Epithelial cell of esophagus (primary cell): ENCODE measurements at regions not wholly inside any gene's neighbourhood (a gene's known extent, or its start where the extent isn't known, plus 50 kb on each side); places are given as distances from the start of the nearest gene placed in this dataset.

ENCODE experiments used
- DNase-seq: peaks from one replicate; pipeline ENCODE4 v3.0.0; 2010; ENCODE audit warnings: low read depth
- H3K4me3 ChIP-seq: 2 replicates; pipeline ENCODE4 v1.5.1; 2011; ENCODE audit warnings: mild to moderate bottlenecking, low read length, control low read depth
- TF ChIP-seq, protein P1 (sequence below): IDR thresholded peaks from 2 replicates; pipeline ENCODE4 v1.5.1; 2011; ENCODE audit warnings: low read depth, mild to moderate bottlenecking, low read length, control low read depth, inconsistent platforms; ENCODE audit not compliant: insufficient read depth; ENCODE audit errors: missing control alignments

DNA sequence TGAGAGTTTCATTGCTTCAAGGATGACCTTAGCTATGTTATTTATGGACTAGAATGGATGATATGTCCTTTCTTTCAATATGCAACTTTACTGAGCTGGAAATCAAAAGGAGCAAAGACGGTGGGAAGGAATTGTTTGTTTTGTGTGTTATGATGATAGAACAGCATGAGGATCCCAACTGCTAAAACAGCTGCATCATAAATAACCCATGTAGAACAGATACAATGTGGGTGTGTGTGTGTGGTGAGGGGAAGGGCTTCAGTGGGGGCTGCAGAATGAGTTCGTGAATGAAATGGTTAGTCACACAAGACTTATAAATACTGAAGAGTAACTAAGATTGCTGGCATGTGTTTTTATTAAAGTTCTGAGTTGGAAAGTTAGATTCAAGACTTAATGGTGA is 80.1 kb downstream of the DACT1 start:
- DNase-seq: no peak
- H3K4me3 ChIP-seq: no peak overlapping the region
- TF ChIP-seq, protein P1, sequence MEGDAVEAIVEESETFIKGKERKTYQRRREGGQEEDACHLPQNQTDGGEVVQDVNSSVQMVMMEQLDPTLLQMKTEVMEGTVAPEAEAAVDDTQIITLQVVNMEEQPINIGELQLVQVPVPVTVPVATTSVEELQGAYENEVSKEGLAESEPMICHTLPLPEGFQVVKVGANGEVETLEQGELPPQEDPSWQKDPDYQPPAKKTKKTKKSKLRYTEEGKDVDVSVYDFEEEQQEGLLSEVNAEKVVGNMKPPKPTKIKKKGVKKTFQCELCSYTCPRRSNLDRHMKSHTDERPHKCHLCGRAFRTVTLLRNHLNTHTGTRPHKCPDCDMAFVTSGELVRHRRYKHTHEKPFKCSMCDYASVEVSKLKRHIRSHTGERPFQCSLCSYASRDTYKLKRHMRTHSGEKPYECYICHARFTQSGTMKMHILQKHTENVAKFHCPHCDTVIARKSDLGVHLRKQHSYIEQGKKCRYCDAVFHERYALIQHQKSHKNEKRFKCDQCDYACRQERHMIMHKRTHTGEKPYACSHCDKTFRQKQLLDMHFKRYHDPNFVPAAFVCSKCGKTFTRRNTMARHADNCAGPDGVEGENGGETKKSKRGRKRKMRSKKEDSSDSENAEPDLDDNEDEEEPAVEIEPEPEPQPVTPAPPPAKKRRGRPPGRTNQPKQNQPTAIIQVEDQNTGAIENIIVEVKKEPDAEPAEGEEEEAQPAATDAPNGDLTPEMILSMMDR: no peak

GRCh38 chr14:58718226-58719205 is 80.8 kb downstream of the DACT1 start:
- TF ChIP-seq, protein P1: no peak
- H3K4me3 ChIP-seq: no peak overlapping the region
- no peak for DNase-seq

- TF ChIP-seq, protein P1: no peak
- H3K4me3 ChIP-seq: no peak overlapping the region
- no peak for DNase-seq
Observed at GRCh38 chr14:58721723-58722122, 84.0 kb downstream of the DACT1 start.

DNA sequence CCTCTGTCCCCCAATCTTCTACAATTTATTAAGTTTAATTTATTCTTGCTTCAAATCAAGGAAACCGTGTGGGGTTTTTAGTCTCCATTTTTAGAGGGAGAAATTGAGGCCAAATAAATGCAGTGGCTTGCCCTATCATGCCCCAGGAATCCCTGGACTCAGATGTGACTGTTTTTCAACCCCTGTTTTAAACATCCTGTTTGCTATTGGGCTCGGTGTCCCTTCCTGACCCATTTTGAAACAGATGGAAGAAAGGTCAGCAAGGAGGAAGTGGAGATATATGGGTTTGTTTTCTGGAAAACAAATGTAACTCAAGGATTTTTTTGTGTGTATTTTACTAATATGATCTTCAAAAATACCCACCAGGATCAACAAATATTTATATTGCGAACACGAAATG is 84.7 kb downstream of the DACT1 start:
- TF ChIP-seq, protein P1: no peak
- no peak overlapping the region for H3K4me3 ChIP-seq
- no peak for DNase-seq

DNA sequence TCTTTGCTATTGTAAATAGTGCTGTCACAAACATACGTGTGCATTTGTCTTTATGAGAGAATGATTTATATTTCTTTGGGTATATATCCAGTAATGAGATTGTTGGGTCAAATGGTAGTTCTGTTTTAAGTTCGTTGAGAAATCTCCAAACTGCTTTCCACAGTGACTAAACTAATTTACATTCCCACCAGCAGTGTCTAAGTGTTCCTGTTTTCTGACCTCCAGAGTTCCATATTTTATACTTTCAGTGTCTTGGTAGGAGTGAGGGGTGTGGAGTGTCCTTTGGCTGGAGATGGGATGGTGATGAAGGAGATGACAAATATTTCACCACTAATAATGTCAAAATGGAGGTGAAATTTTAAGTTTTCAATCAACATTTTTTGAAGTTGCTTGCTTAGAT is 86.4 kb downstream of the DACT1 start:
- no peak overlapping the region for H3K4me3 ChIP-seq
- no peak for DNase-seq
- TF ChIP-seq, protein P1: no peak

DNA sequence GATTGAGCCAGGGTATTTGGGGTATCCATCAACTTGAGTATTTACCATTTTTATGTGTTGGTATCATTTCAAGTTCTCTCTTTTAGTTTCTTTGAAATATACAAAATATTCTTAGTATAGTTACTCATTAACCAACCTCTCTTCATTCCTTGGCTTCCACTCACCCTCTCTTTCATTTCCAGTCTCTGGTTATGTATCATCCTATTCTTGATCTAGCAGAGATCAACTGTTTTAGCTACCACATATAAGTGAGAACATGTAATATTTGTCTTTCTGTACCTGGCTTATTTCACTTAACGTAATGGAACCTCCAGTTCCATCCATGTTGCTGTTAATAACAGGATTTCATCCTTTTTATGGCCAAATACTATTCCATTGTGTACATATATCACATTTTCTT is 86.9 kb downstream of the DACT1 start:
- DNase-seq: no peak
- H3K4me3 ChIP-seq: no peak overlapping the region
- TF ChIP-seq, protein P1: no peak
